Left kidney (tissue), 1 donor: ENCODE measurements at regions not wholly inside any gene's neighbourhood (a gene's known extent, or its start where the extent isn't known, plus 50 kb on each side); places are given as distances from the start of the nearest gene placed in this dataset.
A peak's percentile ranks its signal among the peaks of the same experiment; 100 is the strongest.

Source experiments
- DNase-seq: peaks from one replicate; pipeline ENCODE4 v3.0.0-alpha.2; 2013

DNA sequence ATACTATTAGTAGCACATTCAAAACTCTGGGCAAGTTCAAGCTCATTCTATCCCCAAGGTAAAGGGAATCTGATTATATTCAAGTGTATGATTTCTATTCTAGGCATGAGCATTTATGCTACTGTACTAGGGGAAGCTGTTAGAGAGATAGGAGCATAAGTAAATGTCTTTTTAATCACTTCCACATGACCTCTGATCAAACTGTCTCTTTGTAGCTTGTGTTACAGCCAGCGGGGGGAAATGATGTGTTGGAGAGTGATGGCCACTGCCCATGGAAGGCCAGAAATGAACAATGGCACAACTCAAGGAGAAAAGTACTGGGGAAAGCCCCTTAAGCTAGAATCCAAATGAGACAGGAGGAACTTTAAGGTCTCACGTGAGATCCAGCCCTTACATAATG lies 894.9 kb upstream of the CDH2 start:
- no peak for DNase-seq

DNA sequence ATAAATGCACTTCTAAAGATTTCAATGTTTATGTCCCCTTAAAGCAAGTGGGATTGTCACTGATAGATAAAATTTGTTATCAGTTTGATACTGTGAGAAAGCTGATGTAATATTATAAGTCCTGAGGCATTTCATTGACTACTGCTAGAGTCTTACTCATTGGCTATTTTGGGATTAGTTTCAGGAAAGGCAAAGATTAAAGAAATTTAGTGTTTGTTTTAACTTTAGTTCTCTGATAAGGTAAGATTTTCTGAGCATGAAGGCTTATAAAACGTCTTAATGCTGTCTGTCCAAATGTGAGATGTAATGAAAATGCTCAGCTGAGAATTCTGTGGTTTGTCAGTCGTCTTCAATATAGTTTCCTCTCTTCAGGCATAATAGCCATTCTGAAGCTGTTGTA lies 886.4 kb upstream of the CDH2 start:
- DNase-seq = no peak

DNA sequence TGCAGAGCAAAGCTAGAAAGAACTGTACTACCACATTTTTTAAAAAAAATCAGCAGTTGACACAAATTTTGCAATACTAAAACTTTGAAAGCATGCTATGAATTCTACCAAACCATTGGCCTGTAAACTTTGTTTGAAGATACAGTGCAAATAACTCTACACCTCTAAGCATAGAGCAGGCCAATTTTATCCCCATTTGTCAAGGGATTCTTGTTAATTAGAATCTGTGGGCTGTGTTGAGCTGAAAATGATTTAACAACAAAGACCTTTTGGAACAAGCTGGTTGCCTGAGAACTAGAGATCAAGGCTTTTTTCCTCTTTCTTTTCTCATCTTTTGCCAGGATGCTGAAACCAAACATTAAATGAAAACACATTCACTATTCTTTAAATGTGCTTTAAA lies 886.0 kb upstream of the CDH2 start:
- no peak for DNase-seq

DNA sequence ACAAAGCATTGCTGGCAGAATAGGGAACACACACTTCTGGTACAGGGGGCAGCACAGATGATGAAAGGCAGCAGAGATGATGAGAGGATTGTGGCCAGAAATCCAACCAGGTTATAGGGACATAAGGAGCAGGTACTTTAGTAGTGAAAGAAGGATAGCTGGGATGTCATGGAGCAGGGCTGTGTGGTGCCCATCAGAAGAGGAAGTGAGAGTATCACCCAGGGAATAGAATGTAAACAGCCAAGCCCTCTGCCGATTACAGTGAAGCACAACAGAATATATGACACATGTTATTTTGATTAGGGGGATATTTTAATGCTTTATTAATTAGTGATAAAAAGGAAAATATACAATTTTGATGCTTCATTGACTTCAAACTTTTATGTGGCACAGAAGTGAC lies 883.4 kb upstream of the CDH2 start:
- no peak for DNase-seq

DNA sequence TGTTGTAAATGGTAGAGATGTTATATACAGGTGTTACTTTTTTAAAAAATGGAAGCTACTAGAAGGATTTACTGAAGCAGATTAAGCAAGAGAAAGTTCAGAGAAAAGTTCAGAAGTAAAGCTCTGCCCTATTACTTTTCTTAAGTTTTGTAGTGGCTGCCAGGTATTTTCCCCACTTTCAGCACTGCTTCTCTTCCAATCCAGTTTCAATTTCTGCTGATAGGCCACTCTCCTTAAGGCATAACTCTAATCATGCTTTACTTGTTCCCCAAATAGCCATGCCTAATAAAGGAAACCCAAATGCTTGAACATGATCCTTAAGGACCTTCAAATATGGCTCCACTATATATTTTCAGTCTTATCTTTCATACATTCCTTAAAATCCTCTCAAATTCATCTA lies 880.8 kb upstream of the CDH2 start:
- no peak for DNase-seq

DNA sequence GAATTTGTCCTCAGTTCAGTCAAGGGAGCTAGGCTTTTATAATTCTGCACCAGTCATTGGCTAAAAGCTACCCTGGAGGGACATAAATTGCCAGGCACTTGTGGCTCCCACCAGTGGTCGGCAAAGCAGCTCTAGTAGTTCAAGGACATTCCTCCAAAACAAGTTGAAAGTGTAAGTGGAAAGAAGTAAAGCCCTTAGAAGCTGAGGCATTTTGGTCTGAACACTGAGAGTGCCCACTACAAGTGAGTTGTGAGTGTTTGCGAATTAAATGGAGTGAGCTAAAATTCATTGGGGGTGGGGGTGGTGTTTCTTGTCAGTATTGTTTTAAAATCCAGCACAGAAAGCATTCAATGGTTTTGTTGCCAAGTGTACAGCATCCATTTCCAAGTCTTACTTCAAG lies 879.9 kb upstream of the CDH2 start:
- no peak for DNase-seq

DNA sequence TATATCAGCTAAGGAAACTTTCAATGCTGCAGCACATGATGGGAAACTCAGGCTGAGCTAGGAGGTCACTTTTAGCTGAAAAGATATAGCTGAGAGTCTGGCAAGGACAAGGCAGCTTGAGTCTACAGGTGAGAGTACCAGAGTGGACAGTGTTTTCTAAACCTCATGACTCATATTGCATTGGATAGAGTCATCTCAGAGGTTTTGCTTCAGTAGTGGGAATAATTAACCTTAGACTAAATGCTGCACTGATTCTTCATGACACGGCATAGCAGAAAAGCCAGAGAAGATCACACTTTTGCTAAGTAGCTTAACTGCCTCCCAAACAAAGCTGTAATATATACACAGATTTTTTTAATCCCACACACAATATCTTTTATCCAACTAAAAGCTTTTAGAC lies 865.0 kb upstream of the CDH2 start:
- no peak for DNase-seq

DNA sequence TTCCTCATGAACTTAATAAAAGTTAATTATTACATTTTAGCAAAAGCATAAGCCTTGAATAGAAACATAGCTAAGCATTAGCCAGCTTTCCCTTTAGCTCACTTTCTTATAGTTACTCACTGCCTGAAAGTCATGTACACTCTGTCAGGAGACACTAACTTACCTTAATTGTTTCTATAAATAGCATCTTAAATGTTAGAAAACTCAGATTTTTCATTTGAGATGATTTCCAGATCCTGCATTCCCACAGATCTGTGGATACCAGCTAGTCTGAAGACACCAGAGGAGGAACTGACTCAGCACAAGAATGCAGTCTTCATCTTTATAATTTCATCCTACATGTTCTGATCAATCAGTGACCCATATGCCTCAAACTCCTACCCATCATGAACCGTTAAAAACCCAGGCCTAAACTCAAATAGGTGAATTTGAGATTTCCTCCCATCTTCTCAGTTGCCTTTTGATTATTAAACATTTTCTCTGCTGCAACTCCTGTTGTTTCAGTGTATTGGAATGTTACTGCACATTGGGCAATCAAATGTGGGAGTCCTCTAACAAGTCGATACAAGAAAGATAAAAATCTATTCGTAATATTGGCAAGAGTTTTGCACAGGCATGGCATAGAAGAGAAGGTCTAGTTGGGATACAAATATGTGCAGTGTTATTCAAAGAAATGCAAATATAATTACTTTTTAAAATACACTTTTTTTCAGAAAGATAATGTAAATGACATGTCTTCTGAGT lies 857.4 kb upstream of the CDH2 start:
- no peak for DNase-seq

DNA sequence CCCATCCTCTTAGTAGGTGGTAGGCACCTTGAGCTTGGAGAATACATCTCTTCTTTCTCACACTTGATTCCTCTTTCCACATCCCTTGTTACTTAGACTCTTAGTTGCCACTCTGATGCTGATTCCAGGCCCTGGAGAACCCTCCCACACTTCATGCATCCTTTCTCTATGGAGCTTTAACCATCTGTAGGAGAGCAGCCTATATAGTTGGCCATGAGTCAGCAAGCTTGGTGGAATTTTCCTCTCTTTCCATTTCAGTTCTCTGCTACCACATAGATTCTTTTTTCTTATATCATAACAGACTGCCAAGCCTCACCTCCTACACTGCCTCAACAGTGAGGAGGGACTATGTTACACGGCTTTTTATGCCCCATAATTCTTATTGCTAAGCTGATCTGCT lies 851.6 kb upstream of the CDH2 start:
- no peak for DNase-seq

DNA sequence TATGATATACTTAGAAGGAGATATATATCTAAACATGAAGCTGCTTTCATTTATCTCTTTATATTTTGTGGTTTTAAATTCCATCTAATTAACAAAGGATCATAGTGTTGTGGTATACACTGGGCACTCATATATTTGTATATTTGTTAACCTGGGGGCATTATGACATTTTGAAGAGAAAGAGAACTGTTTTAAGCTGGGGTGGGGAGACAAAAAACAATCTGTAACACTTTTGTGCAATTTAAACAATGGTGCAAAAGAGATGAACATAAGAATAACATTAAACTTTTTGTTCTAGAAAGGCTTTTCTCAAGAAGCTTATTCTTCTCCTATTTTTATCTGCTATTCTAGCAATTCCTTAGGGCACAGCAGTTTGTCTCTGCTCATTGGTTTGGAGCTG lies 842.0 kb upstream of the CDH2 start:
- no peak for DNase-seq

DNA sequence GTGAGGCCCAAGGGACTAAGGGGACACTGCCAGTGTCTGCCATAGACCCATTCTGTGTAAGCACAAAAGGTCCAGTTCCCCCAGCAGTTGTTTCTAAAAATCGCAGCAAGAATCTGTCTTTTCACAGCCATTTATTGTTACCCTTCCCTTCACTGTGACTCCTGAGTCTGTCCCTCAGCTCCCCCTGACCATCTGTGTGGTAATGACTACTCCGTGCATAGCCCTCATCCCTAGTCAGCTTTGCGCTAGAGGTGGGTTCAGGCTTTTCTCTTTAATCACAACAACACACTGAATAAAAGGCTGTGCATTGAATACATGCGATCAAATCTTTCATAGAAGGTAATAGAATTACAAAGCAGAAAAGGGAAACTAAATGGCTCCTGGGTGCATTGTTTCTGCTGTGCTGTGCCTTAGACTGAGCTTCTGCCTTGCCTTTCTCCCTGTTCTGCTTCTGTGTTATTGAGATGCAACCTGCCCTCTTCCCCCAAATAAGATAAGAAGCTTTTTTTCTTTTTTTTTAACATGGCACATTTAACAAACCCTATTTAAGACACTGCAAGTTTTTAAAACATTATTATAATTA lies 836.0 kb upstream of the CDH2 start:
- no peak for DNase-seq

DNA sequence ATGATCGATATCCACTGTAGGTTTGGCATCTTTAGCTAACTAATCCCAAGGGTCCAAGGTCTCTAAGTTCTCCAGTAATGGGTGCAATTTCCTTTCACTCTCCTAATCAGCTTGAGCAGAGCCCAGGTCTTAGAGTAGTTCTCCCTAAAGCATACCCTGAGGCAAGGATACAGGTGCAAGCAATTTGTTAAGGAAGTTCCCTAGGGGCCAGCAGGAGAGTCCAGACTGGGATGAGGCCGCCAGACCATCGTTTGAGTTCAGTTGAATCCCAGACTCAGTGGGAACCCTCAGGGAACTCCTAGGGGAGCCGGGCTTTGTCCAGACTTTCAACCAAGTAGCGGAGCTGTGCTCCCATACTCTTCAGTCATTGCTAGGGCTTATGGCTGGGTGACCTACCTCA lies 835.4 kb upstream of the CDH2 start:
- DNase-seq = no peak

DNA sequence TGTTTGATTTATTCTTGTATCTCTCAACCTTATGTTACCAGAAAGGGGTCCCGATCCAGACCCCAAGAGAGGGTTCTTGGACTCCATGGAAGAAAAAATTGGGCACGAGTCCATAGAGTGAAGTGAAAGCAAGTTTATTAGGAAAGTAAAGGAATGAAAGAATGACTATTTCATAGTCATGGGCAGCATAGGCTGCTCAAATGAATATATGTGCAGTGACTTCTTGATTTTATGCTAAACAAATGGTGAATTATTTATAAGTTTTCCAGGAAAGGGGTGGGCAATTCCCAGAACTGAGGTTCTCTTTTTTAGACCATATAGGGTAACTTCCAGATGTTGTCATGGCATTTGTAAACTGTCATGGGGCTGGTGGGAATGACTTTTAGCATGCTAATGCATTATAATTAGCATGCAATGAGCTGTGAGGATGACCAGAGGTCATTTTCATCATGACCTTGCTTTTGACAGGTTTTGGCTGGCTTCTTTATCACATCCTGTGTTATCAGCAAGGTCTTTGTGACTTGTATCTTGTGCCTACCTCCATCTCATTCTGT lies 832.4 kb upstream of the CDH2 start:
- no peak for DNase-seq

DNA sequence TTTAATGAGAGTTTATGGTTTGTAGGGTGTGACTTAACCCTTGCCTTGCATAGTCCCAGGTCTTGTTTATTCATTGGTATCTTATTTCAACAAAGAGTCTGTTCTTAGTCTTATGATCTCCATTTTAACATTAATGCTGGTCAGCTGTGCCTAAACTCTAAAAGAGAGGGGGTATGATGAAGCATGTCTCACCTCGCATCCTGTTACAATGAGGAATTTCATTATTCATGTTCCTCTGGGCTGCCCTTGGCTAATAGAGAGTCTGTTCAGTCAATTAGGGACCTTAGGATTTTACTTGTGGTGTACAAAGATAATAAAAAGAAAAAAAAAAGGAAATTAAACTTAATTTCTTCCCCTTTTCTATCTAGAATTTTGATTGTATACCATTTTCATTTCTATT lies 831.9 kb upstream of the CDH2 start:
- DNase-seq = no peak

DNA sequence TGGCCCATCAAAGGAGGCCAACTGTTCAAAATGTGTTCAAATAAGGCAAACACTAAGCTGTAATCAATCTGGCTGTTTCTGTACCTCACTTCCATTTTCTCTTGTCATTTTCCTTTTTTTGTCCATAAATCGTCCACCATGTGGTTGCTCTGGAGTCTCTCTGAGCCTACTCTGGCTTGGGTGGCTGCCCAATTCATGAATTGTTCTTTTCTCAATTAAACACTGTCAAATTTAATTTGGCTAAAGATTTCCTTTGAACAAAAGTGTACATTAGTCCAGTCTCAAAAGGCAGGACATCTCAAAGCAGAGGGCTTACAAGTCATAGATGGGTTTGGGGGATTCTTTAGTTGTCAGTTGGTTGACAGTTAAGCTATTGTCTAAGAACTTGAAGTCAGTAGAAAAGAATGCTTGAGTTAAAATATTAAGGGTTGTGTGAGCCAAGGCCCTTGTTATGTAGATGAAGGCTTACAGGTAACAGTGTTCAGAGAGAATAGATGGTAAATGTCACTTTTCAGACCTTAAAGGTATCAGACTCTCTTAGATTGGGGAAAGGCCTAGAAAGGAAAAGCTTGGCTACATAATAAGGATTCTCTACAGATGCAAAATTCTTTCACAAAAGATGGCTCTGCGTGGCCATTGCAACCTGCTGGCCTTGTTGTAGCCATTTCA lies 831.2 kb upstream of the CDH2 start:
- no peak for DNase-seq

DNA sequence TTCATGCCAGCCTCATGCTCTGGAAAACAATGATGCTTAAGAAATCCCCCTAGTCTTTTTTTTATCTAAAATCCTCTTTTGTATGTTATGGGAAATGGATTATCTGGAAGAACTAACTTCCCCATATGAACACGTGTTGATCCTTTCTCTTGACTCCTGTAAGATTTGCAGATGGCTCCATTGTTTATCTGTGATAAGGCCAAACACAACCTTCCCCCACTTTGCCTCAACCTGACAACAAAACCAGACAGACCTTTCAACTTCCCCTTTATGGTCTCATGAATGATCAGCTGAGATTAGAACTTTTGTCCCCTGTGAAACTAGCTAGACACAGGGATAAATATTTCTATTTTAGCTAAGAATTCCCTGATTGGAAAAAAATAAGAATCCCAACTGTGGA lies 828.0 kb upstream of the CDH2 start:
- DNase-seq = no peak

DNA sequence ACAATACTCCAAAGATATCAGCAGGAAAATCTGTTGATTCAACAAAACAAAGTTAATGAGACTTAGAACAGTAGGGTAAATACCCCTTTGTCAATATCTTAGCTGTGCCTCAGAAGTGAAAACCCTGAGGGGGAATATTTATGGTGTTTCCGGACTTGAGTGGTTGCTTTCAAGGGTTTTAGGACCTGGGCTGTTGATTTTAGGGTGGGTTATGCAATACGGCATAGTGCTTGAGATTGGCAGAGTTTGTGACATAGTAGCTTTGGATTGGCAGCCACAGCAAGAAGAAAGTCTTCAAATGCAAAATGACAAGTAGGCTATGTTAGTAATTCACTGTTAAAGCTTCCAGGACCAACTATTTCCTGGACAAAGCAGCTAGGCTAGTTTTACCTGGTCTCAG lies 826.3 kb upstream of the CDH2 start:
- no peak for DNase-seq

DNA sequence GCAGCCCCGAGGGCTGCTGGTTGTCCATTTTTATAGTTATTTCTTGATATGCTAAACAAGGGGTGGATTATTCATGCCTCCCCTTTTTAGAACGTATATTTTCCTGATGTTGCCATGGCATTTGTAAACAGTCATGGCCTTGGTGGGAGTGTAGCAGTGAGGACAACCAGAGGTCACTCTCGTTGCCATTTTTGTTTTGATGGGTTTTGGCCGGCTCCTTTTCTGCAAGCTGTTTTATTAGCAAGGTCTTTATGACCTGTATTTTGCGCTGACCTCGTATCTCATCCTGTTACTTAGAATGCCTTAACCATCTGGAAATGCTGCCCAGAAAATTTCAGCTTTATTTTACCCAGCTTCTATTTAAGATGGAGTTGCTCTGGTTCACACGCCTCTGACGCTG lies 825.8 kb upstream of the CDH2 start:
- peak; percentile 20 for DNase-seq

DNA sequence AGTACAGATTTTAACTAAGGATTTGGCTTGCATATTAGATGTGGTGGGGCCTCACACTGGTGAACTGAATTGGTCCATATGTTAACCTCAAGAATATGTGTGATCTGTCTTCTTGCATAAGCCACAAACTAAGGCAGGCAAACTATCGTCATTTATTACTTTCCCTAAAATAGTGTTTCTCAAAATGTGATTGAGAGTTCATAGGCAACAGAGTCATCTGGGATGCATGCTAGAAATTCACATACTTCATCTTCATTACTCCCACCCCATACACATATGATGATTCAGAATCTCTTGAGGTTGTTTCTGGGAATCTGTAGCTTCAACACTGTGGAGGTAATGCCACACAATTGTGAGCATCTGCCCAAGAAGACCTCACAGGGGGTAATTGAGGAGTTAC lies 822.8 kb upstream of the CDH2 start:
- no peak for DNase-seq

DNA sequence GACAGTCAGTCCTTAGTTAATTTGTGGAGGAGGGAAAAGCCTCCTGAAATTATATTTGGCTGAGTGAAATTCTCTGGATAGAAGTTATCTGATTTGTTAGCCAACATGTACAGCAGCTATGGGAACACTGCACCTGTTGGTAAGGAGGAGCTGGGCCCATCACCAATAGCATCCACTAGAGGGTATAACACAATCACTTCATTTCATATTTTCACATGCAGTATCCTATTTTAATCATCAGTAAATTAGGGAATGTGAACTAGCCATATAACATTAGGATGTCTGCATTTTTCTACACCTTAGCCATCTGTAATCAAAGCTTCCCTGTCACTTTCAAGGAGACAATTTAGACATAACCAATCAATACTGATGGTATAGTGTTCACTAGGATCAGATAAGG lies 818.4 kb upstream of the CDH2 start:
- no peak for DNase-seq

DNA sequence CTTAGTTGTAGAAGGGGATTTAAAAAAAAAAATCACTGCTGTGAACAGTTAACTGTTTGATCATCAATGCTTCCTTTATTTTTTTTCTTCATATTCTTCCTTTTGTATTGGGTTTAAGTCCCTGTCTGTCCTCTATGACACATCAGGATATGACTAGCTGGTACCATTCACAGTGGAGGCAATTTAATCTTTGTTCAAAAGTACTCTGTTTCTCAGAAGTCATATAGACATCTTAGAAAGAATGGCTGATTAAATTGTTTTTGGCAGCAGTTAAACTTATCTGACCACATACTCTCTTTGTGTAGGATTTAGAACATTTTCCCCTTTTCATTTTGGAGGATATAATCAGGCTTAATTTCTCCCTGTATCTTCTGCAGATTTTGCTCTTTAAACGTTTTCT lies 807.8 kb upstream of the CDH2 start:
- DNase-seq = no peak

DNA sequence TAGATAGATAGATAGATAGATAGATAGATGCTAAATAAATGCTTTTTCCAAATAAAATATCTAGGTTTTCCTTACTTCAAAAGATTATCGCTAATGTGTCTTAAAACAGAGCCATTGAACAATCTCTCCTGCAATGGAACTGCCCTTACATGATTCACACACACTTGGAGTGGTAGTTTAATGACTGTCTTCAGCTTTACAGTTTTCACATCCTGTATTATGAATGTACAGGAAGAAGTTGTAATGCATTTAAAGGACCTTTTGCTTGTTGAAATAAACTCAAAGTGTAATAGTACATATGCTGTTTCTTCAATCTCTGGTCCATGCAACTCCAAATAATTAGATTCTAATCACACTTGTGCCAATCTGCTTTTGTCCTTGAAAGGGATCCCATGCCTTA lies 797.6 kb upstream of the CDH2 start:
- DNase-seq = no peak

DNA sequence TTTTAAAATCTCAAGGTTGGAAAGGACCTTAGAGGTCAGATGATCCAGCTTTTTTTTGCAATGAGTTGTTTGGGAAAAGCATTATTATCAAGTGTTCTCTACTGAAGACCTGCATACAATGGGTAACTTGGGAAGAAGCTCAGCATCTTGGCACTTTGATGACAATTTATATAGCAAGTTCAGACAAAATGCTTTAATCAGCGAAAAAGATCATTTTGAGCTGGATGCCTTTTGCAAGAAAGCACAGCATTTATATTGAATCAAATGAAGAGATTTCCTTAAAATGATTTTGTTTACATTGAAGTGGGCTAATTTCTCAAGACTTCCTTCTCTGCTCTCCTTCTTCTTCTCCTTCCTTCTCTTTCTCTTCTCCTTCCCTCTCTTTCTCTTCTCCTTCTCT lies 796.4 kb upstream of the CDH2 start:
- no peak for DNase-seq
